CD8-positive, alpha-beta memory T cell (primary cell): ENCODE measurements at regions not wholly inside any gene's neighbourhood (a gene's known extent, or its start where the extent isn't known, plus 50 kb on each side); places are given as distances from the start of the nearest gene placed in this dataset.

Source experiments
- CTCF ChIA-PET: fragments of 350-600 bp; sonication (Branson Sonifier 250); formaldehyde crosslinking; loops from one replicate; lab custom pipeline; 2021; ENCODE audit warnings: antibody characterized with exemption; lab: Charles Lee
- POLR2A ChIA-PET: fragments of 350-600 bp; sonication (Branson Sonifier 250); formaldehyde crosslinking; loops from one replicate; lab custom pipeline; 2021; ENCODE audit warnings: antibody characterized with exemption; lab: Charles Lee
- DNase-seq, 5 donors: peaks; one replicate each; pipeline versions ENCODE4 v3.0.0 to v3.0.0-alpha.2; 2020 to 2022; ENCODE audit warnings: mixed read lengths in 1 of 5
- H3K27ac ChIP-seq: one replicate; pipeline ENCODE4 v1.7.0; 2013; ENCODE audit warnings: low read depth, mild to moderate bottlenecking, low read length, moderate library complexity
- H3K27me3 ChIP-seq: 2 replicates; pipeline ENCODE4 v1.7.0; 2013; ENCODE audit warnings: low read length, mild to moderate bottlenecking; ENCODE audit not compliant: insufficient read depth, poor library complexity, severe bottlenecking
- H3K36me3 ChIP-seq: 2 replicates; pipeline ENCODE4 v1.7.0; 2013; ENCODE audit warnings: mild to moderate bottlenecking, low read length, moderate library complexity; ENCODE audit not compliant: insufficient read depth
- H3K4me1 ChIP-seq: 2 replicates; pipeline ENCODE4 v1.7.0; 2013; ENCODE audit warnings: mild to moderate bottlenecking, low read length, moderate library complexity; ENCODE audit not compliant: insufficient read depth
- H3K4me3 ChIP-seq: 2 replicates; pipeline ENCODE4 v1.7.0; 2013; ENCODE audit warnings: mild to moderate bottlenecking, low read length
- H3K9me3 ChIP-seq: 2 replicates; pipeline ENCODE4 v1.7.0; 2013; ENCODE audit warnings: mild to moderate bottlenecking, low read length
- H3K27ac Mint-ChIP-seq, 8 donors: one replicate each; pipeline ENCODE4 v1.8.0; 2020 to 2021; ENCODE audit warnings: mixed read lengths in 8 of 8, mild to moderate bottlenecking in 6 of 8, inconsistent platforms in 3 of 8, moderate library complexity in 3 of 8
- H3K27me3 Mint-ChIP-seq, 2 donors: one replicate each; pipeline ENCODE4 v1.8.0; 2020 to 2021; ENCODE audit warnings: mixed read lengths in 2 of 2, mild to moderate bottlenecking in 1 of 2, moderate library complexity in 1 of 2
- H3K36me3 Mint-ChIP-seq, 3 donors: one replicate each; pipeline ENCODE4 v1.8.0; 2020 to 2021; ENCODE audit warnings: mixed read lengths in 3 of 3, inconsistent platforms in 1 of 3, mild to moderate bottlenecking in 1 of 3
- H3K4me1 Mint-ChIP-seq, 3 donors: one replicate each; pipeline ENCODE4 v1.8.0; 2020 to 2021; ENCODE audit warnings: mixed read lengths in 3 of 3, inconsistent platforms in 1 of 3, mild to moderate bottlenecking in 1 of 3
- H3K4me3 Mint-ChIP-seq, 7 donors: one replicate each; pipeline ENCODE4 v1.8.0; 2020 to 2021; ENCODE audit warnings: mixed read lengths in 7 of 7, mild to moderate bottlenecking in 6 of 7, moderate library complexity in 4 of 7, inconsistent platforms in 2 of 7
- H3K9me3 Mint-ChIP-seq, 5 donors: one replicate each; pipeline ENCODE4 v1.8.0; 2020 to 2022; ENCODE audit warnings: mixed read lengths in 5 of 5, mild to moderate bottlenecking in 3 of 5, moderate library complexity in 2 of 5, inconsistent platforms in 1 of 5

GRCh38 chr7:136326045-136326609, 349.0 kb upstream of the MTPN start:
- no peak overlapping the region for H3K4me3 Mint-ChIP-seq
- ChIA-PET POLR2A (no interaction called here), CTCF (no interaction called here)

GRCh38 chr7:136325578-136325977, 348.4 kb upstream of the MTPN start:
- no peak overlapping the region for H3K27ac Mint-ChIP-seq
- CTCF ChIA-PET = no interaction called here
- peaks cover 0 to 2% (median 0%) of the 10 kb centered on the region in 3 donors for H3K36me3 Mint-ChIP-seq

More at GRCh38 chr7:136326045-136326609, 349.0 kb upstream of the MTPN start:
- peaks cover 0 to 13% (median 7%) of the 10 kb centered on the region in 5 donors for H3K9me3 Mint-ChIP-seq
- H3K27me3 ChIP-seq = no peaks in the 10 kb centered on the region
- peaks cover 0 to 2% of the 10 kb centered on the region in 2 donors for H3K27me3 Mint-ChIP-seq
- no peak overlapping the region for H3K27ac Mint-ChIP-seq
- H3K4me3 ChIP-seq = no peak overlapping the region
- H3K27ac ChIP-seq = no peak overlapping the region
- DNase-seq = no peak
- no peaks in the 10 kb centered on the region for H3K9me3 ChIP-seq
- no peaks in the 10 kb centered on the region for H3K4me1 Mint-ChIP-seq
- H3K36me3 ChIP-seq = no peaks in the 10 kb centered on the region
- H3K36me3 Mint-ChIP-seq = peaks cover 0 to 2% (median 0%) of the 10 kb centered on the region in 3 donors
- H3K4me1 ChIP-seq = no peaks in the 10 kb centered on the region

GRCh38 chr7:136325027-136325426, 347.9 kb upstream of the MTPN start:
- no peak for DNase-seq

More at GRCh38 chr7:136325578-136325977, 348.4 kb upstream of the MTPN start:
- no peaks in the 10 kb centered on the region for H3K9me3 ChIP-seq
- H3K27me3 ChIP-seq = no peaks in the 10 kb centered on the region
- Mint-ChIP-seq H3K4me3 (no peak overlapping the region), H3K9me3 (peaks cover 0 to 13% (median 7%) of the 10 kb centered on the region in 5 donors), H3K27me3 (peaks cover 0 to 3% of the 10 kb centered on the region in 2 donors), H3K4me1 (no peaks in the 10 kb centered on the region)
- H3K27ac ChIP-seq = no peak overlapping the region
- POLR2A ChIA-PET = no interaction called here
- H3K4me3 ChIP-seq = no peak overlapping the region
- no peak for DNase-seq
- no peaks in the 10 kb centered on the region for H3K4me1 ChIP-seq
- H3K36me3 ChIP-seq = no peaks in the 10 kb centered on the region

GRCh38 chr7:136324073-136324704, 347.0 kb upstream of the MTPN start:
- ChIA-PET POLR2A (no interaction called here), CTCF (no interaction called here)
- no peaks in the 10 kb centered on the region for H3K4me1 ChIP-seq
- no peak overlapping the region for H3K27ac Mint-ChIP-seq
- no peak overlapping the region for H3K4me3 Mint-ChIP-seq
- DNase-seq = no peak
- H3K36me3 ChIP-seq = no peaks in the 10 kb centered on the region
- H3K27me3 ChIP-seq = no peaks in the 10 kb centered on the region
- peaks cover 0 to 3% of the 10 kb centered on the region in 2 donors for H3K27me3 Mint-ChIP-seq
- no peaks in the 10 kb centered on the region for H3K9me3 ChIP-seq
- H3K4me1 Mint-ChIP-seq = no peaks in the 10 kb centered on the region
- peaks cover 0 to 2% (median 0%) of the 10 kb centered on the region in 3 donors for H3K36me3 Mint-ChIP-seq
- no peak overlapping the region for H3K4me3 ChIP-seq
- H3K9me3 Mint-ChIP-seq = peaks cover 5 to 20% (median 9%) of the 10 kb centered on the region in 5 donors
- H3K27ac ChIP-seq = no peak overlapping the region

More at GRCh38 chr7:136325027-136325426, 347.9 kb upstream of the MTPN start:
- Mint-ChIP-seq H3K27ac (no peak overlapping the region), H3K9me3 (peaks cover under 1 to 14% (median 7%) of the 10 kb centered on the region in 5 donors), H3K4me3 (no peak overlapping the region), H3K4me1 (no peaks in the 10 kb centered on the region), H3K27me3 (peaks cover 0 to 3% of the 10 kb centered on the region in 2 donors), H3K36me3 (peaks cover 0 to 2% (median 0%) of the 10 kb centered on the region in 3 donors)
- no peaks in the 10 kb centered on the region for H3K4me1 ChIP-seq
- no peak overlapping the region for H3K27ac ChIP-seq
- no peak overlapping the region for H3K4me3 ChIP-seq
- ChIA-PET POLR2A (no interaction called here), CTCF (no interaction called here)
- H3K27me3 ChIP-seq = no peaks in the 10 kb centered on the region
- H3K36me3 ChIP-seq = no peaks in the 10 kb centered on the region
- H3K9me3 ChIP-seq = no peaks in the 10 kb centered on the region

- Mint-ChIP-seq H3K27ac (no peak overlapping the region), H3K4me1 (no peaks in the 10 kb centered on the region), H3K27me3 (peaks cover 0 to 2% of the 10 kb centered on the region in 2 donors), H3K9me3 (peaks cover 21 to 51% (median 36%) of the 10 kb centered on the region in 5 donors), H3K36me3 (peaks cover 0 to 4% (median 0%) of the 10 kb centered on the region in 3 donors), H3K4me3 (no peak overlapping the region)
- no peaks in the 10 kb centered on the region for H3K9me3 ChIP-seq
- POLR2A ChIA-PET = no interaction called here
- no peaks in the 10 kb centered on the region for H3K36me3 ChIP-seq
- CTCF ChIA-PET = no interaction called here
- no peak for DNase-seq
- no peaks in the 10 kb centered on the region for H3K4me1 ChIP-seq
- no peaks in the 10 kb centered on the region for H3K27me3 ChIP-seq
- H3K27ac ChIP-seq = no peak overlapping the region
- H3K4me3 ChIP-seq = no peak overlapping the region
Measured at GRCh38 chr7:136312592-136312991, 335.4 kb upstream of the MTPN start.

- DNase-seq = no peak
- H3K36me3 Mint-ChIP-seq = no peaks in the 10 kb centered on the region
- Histone ChIP-seq H3K36me3 (no peaks in the 10 kb centered on the region), H3K4me1 (no peaks in the 10 kb centered on the region), H3K27me3 (no peaks in the 10 kb centered on the region), H3K27ac (no peak overlapping the region), H3K9me3 (no peaks in the 10 kb centered on the region), H3K4me3 (no peak overlapping the region)
- H3K9me3 Mint-ChIP-seq = peaks cover 13 to 33% (median 25%) of the 10 kb centered on the region in 5 donors
- CTCF ChIA-PET = no interaction called here
- no peak overlapping the region for H3K4me3 Mint-ChIP-seq
- H3K27me3 Mint-ChIP-seq = peaks cover 0 to 2% of the 10 kb centered on the region in 2 donors
- no peaks in the 10 kb centered on the region for H3K4me1 Mint-ChIP-seq
- POLR2A ChIA-PET = no interaction called here
- no peak overlapping the region for H3K27ac Mint-ChIP-seq
Measured at GRCh38 chr7:136309407-136309806, 332.2 kb upstream of the MTPN start.

- no peaks in the 10 kb centered on the region for H3K4me1 ChIP-seq
- Mint-ChIP-seq H3K27me3 (peaks cover 0 to 2% of the 10 kb centered on the region in 2 donors), H3K4me3 (no peak overlapping the region), H3K4me1 (no peaks in the 10 kb centered on the region), H3K36me3 (no peaks in the 10 kb centered on the region), H3K27ac (no peak overlapping the region), H3K9me3 (peaks cover 18 to 32% (median 23%) of the 10 kb centered on the region in 5 donors)
- POLR2A ChIA-PET = no interaction called here
- H3K4me3 ChIP-seq = no peak overlapping the region
- DNase-seq = no peak
- no peaks in the 10 kb centered on the region for H3K27me3 ChIP-seq
- no peaks in the 10 kb centered on the region for H3K36me3 ChIP-seq
- CTCF ChIA-PET = no interaction called here
- no peak overlapping the region for H3K27ac ChIP-seq
- H3K9me3 ChIP-seq = no peaks in the 10 kb centered on the region
Measured at GRCh38 chr7:136308230-136308629, 331.1 kb upstream of the MTPN start.

- Histone ChIP-seq H3K4me1 (no peaks in the 10 kb centered on the region), H3K27me3 (no peaks in the 10 kb centered on the region), H3K36me3 (no peaks in the 10 kb centered on the region), H3K4me3 (no peak overlapping the region), H3K9me3 (no peaks in the 10 kb centered on the region), H3K27ac (no peak overlapping the region)
- H3K36me3 Mint-ChIP-seq = no peaks in the 10 kb centered on the region
- no peak for DNase-seq
- H3K9me3 Mint-ChIP-seq = peaks cover 8 to 24% (median 20%) of the 10 kb centered on the region in 5 donors
- ChIA-PET POLR2A (no interaction called here), CTCF (no interaction called here)
- no peaks in the 10 kb centered on the region for H3K4me1 Mint-ChIP-seq
- no peak overlapping the region for H3K4me3 Mint-ChIP-seq
- H3K27me3 Mint-ChIP-seq = peaks cover 0 to under 1% of the 10 kb centered on the region in 2 donors
- no peak overlapping the region for H3K27ac Mint-ChIP-seq
Measured at GRCh38 chr7:136303162-136303561, 326.0 kb upstream of the MTPN start.
